NCI-H2196 treated with DMSO at 0.1 percent for 48 hours (cell line): ENCODE measurements at regions not wholly inside any gene's neighbourhood (a gene's known extent, or its start where the extent isn't known, plus 50 kb on each side); places are given as distances from the start of the nearest gene placed in this dataset.

Experiments used
- DNase-seq: peaks from one replicate; lab custom pipeline; 2025; ENCODE audit not compliant: unreplicated experiment; lab: John Stamatoyannopoulos, UW

DNA sequence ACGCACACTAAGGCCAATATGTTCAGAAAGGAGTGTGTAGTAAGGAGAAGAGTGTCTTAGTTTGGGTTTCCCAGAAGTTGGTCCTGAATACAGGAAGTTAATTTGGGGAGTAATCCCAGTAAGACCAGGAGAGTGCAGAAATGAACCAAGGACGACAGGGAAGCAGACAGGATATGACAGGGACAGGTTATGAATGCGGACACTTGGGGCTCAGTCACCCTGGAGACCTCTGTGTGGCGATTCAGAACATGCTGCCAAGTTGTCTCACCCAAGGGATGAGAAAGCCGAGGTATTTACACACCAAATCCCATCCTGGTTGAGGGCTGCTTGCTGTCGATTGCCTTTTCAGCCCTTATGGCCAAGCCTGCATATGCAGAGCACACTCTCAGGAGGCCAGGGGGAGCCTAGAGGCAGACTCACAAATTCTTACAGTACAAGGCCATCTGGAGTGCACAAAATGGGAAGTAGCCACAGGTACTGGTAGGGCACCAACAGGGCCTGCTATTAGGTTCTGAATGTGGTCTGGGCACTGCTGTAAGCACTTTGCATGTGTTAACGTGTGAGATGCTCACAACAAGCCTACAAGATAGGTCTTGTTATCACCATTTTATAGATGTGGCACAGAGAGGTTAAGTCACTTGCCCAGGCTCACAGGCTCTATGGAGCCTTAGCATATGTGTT is 233.1 kb upstream of the ANKRD55 start:
- DNase-seq: no peak

DNA sequence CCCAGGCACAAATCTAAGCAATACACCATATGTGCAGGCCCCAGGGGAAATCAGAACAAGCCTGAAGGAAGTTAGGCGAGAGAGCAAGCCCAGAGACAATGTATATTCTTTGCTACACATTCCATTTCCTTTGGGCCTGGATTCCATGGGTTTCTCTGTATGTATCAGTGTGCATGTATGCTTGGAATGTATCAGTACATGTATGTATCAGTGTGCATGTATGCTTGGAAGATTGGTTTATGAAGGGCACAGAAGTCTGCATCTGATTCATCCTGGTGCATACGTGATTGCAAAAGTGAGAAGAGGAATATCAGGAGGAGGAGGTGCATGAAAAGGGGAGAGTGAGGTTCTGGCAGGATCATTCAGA is 232.6 kb upstream of the ANKRD55 start:
- DNase-seq: no peak

DNA sequence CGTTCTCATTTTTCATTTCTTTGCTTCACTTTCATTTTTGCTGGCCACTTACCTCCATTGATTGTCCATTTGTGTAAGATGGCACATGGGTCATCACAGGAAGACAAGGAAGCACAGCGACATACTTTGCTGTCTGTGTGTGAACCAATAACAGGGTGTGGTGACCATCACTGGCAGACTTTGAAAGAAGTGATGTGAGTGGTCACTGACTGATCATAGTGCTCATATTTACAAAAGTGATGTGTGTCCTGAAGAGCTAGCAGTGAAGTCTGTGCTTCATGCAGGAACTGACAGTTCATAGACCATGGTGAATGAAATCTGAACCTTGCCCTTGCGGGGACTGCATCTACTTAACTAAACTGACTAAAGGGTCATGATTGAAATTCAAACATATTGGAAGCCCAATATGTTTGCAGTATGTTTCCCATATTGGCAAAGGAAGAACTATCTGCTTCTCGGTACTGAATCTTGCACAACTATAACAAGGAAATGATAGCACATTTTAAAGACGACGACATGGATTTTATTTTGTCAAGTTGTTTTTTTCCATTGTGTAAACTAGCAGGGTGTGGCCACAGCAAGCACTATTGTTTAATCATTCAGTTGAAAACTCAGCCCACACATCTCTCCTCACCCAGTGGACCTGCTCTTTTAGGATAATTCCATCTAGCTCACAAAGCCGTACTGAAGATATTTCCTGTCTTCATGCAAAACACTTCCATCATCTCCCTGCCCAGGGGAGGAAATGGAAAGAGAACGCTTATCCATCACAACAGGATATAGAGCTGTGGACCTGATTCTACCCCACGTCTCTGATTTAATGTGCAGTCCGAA is 232.0 kb upstream of the ANKRD55 start:
- no peak for DNase-seq

DNA sequence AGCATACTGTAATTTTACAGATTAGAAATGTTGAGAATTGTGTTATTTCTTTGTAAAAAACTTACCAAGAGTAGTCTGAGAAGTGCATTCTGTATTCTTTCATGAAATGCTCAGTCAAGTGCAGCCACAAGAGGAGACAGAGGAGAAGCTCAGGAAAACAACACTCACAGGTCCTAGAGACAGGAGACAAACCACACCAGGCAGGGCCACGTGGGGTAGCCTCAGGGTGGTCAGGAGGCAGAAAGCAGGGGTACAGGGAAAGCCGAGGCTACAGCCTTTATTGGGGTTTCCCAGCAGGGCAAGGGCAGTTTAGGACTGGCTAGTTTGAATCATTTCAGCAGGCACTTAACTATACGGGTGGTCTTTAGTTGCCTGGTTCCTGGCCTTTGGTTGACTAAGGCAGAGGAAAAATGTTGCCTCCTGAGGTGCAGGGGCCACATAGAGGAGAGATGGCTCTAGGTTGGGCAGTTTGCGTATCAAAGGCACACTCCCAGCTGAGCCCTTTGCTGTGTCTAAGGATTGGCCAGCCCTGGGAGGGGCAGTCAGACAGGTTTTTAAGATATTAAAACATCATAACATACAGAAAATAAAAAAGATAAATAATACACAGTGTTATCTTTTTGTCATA is 230.9 kb upstream of the ANKRD55 start:
- no peak for DNase-seq

DNA sequence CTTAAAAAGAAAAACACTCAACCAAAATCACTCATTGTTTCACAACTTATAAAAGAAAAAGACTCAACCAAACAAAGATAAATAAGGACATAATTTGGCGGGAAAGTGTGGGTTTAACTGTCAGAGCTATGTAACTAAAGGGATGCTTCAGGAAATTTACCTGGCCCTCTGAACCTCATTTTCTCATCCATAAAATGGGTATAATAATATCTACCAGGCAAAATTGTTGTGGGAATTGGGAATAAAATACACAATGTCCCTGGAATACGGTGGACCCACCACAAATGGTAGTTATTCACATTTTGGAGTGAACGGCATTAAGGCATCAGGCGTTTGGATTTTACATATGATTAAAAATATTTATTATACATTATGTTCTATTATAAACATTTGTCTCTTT is 228.5 kb upstream of the ANKRD55 start:
- no peak for DNase-seq

DNA sequence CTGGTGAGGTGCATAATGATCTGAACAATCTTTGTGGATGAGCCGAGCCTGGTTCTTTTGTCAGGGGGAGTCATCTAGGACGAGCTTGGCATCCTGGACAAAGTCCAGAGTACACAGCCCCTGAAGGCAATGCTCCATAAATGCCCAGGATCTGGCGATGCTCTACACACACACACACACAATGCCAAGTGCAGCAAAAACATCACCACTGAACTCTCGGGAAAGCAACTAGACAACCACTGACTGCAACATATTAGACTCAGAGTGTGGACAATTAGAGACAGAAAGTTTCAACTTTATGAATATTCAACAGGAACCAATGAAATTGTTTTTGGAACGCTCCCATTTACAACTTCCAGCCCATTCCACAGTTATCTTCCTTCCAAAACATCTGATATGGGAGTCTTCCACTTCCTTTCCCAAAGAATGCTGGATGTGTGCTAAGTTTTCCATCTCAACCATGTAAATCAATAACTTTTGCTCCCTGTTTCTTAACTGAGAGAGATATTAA is 227.6 kb upstream of the ANKRD55 start:
- DNase-seq: no peak

DNA sequence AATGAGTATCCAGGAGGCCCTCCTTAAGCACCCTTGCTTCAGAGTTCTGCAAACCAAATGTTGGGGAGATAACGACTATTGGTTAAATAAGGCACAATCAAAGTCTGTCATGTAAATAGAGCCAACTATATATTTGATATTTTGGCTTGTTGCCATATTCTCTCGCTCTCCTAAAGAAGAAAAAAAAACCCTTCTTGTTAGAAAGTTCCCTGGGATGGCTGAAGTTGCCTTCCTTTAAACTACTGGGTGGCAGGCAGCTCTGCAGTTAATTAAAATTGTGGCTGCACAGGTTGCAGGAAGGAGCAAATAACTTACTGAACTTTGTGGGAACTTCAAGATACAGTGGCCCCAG is 227.0 kb upstream of the ANKRD55 start:
- DNase-seq: no peak

DNA sequence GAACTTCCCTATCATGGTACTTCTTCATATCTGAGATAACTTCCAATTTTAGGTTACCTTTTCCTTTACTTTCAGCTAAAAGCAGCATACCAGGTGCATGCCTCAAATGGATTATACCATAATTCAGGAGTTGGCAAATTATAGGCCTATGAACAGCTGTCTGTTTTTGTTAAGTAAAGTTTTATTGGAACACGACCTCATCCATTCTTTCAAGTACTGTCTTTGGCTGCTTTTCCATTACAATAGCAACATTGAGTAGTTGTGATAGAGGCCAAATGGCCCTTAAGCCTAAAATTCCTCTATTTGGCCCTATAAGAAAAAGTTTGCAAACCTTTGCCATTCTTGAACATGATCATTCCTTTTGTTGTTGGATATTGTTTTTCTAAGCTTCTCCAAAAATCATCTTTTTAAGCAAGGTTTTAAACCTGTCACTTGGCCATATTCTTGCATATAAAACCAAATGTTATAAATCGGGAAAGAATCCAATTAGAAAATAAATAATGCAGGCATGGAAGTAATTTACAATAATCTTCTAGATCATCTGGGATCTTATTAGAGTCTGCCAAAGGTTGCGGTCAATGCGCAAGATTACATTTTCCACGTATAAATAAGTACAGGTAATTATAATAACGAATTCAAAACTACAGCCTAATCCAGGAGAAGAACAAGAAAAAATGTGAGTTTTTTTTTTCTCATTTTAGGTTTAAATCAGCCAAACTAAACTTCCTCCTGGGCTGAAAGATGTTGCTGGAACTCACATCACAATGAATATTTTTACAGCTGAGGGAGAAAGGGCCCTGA is 226.5 kb upstream of the ANKRD55 start:
- DNase-seq: no peak

DNA sequence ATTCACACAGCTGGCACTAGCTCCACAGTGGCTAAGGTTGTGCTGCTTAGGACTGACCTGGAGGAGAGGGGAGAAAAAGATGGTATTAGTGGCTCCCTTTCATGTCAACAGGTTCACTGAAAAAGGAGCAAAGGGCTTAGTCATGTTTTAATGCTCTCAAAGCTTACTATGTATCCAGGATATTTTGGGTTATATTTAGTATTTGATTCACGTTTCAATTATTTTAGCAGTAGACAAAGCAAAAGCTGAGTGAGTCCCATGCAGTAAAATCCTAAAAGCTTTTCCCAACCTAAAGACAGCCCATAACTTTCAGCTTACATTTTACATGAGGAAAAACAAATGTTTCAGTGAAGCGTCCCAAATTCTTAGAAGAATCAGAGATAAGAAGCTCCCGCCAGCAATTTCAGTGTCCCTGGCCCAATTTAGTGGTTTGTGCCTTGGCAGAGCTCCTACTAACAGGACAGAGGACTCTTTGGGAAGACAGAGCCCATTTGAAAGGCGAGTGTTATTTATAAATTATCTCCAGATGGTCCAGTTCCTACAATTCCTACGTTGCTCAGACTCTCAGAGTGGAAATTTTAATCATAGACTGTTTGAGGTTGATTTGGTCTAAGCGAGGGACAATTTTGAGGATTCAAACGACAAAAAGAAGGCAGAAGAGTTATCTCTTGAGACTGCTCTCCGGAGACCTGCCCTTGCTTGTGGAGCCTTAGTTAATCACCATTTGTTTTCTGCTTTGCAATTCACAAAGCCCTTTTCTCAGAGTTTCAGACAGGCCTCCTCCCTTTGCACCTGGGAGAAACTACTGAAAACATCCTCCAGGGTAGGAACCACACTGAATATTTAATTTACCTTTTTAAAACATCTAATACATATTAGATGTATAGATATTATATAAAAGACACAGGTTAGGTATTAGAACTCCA is 225.0 kb upstream of the ANKRD55 start:
- DNase-seq: no peak

DNA sequence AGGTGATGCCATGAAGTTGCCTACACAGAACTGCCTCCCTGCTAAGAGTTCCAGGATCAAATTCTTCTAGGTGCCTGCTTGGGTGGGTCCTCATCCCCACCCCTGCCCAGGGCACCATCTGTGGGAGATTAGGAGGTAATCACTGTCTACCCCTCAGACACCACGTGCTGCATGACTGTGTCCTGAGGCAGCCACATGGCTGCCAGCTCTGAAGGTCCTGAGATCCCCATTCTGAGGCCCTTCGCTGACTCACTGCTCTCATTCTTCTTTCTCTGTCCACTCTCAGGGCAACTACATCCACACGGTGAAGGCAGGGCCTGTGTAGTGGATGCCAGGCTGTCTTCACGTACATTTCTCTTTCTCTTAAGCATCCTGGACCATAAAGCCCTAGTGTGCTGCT is 222.9 kb upstream of the ANKRD55 start:
- no peak for DNase-seq

DNA sequence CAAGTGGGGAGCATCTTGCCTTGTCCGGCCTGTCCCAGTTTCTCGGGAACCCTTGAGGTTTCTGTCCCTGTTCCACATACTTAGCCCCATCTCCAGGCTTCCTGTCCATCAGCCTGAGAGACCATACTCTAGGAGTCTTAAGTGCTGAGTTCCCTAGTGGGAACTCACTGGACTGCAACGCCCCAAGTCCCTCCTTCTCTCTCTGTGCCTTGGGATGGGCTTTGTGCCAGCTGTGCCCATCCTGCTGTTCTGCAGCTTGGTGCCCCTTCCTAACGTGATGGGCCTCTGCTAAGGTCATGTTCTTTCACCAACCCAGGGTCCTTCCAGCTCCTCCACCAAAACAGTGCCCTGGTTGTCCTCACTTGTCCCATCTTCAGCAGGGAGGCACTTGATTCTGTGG is 222.3 kb upstream of the ANKRD55 start:
- DNase-seq: no peak

DNA sequence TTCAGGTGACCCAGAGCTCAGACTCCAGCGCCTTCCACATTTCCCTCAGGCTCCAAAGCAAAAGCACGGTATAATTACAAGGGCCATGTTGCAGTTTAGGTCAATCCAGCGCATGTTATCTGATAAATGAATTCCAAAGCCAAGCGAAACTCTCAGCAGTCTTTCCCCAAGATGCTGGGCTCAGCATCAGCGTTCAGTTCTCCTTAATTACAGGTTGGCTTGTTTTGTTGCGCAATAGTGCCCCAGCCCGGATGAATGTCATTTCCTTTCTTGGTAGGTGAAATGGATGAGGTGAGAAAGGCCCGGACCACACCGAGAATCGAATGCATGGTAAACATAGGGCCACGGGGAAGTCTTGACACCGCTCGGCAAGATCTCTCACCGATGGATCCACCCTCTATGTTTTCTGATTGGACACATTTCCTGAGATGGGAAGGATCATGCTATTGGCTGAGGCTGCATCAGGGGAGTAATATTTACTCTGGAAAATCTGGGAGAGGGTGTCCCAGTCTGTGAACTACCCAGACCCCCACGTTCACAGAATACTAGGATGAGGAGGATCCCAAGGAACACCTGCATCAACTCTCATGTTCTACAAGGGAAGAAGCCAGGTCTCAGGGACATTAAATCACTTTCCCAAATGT is 221.2 kb upstream of the ANKRD55 start:
- DNase-seq: no peak

DNA sequence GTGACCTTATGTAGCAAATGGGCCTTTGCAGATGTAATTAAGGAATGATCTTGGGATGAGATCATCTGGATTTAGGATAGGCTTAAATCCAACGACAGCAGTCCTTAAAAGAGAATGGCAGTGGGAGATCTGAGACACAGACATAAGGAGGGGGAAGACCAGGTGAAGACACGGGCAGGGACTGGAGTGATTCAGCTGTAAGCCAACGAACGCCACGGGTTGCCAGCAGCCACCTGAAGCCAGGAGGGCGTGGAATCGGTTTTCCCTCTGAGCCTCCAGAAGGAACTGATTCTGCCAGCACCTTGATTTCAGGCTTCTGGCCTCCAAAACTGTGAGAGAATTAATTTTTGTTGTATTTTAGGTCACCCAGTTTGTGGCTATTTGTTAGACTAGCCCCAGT is 218.6 kb upstream of the ANKRD55 start:
- DNase-seq: no peak

DNA sequence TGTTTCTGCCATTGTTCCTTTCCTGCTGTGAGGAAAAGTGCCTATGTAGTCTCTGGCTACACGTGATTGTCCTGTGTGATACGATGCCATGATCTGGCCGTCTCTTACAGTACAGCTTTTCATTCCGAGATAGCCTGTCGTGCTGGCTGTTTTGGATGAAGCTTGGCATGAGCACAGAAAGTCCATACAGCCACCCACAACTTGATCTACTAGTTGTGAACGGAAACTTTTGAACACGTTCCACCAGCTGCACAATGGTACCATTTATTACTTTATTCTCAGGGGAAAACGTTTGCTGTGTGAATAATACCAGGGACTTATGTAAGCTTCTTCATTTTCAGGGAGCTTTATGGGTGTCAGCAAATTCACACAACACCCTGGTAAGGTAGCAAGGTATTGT is 217.6 kb upstream of the ANKRD55 start:
- DNase-seq: no peak

DNA sequence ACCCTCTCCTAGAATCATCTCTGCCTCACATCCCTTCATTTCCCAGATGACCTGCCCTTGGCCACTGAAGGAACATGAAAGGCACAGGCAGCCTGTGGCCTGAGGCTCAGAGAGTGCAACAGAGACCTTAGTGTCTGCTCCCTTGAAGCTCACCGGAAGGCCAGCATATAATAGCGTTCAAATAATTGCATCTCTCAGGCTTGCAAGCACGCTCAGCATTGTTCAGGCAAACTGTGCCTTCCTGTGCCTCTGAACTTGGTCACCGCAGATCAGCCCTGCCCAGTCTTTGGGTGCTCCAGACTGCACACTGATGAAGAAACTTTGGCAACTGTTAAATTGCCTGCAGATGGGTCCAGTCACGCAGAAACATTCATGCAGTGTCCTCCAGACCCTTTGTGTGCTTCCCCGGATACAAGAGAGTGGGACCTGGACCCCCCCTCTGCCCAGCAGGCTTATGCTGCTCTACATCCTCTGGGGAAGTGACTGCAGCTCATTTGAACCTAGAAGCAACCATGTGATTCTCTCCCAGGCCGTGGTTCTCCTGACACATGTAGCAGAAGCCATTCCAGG is 216.0 kb upstream of the ANKRD55 start:
- no peak for DNase-seq

DNA sequence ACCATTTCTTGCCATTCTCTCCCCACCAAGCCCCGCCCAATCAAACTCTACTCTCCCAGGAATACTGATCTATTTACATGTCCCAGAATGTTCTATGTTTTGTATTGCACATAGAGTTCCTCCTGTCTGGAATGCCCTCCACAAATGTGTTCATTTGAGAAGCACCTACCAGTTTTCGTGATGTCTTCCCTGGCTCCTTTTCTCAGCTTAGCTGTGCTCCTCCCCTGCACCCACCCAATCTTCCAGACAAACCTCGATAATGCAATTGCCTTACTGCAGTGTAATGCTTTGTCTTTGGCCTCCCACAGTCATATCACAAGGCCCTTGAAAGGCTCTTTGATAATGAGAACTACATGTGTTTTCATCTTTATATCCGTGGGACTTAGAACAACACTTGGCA is 214.5 kb upstream of the ANKRD55 start:
- DNase-seq: no peak

DNA sequence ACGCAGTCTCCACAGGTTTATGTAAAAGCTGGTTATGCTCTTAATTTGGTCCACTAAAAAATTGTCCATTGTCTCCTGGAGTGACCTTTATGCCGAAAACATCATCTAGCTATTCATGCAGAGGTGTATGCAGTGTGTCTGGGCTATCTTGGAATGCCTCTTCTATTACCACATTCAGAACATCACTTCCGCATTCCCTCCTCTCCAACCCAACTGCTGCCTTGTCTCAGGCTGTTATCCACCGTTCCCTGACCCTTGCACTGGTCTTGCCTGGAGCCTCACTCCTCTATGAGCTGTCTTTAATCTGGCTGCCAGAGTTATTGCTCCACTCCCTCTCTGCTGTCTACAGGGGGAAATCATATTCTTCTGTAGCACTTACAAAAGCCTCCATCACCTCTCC is 214.1 kb upstream of the ANKRD55 start:
- DNase-seq: no peak

DNA sequence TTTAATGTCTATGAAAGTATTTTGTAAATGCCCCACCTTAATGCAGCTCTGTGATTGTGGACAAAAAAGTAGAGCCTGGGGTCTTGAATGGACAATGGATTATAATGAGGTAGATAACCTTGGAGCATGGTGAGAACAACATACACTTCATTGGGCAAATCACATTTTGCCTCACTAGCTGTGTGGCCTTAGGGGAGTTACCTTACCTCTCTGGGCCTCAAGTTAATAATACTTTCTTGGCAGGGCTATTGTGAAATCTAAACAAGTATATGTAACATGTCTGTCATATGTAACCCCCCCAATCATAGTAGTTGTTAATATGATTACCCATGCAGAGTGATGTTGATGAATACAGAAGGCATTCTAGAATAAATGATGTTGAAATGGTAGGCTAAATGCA is 213.6 kb upstream of the ANKRD55 start:
- no peak for DNase-seq

DNA sequence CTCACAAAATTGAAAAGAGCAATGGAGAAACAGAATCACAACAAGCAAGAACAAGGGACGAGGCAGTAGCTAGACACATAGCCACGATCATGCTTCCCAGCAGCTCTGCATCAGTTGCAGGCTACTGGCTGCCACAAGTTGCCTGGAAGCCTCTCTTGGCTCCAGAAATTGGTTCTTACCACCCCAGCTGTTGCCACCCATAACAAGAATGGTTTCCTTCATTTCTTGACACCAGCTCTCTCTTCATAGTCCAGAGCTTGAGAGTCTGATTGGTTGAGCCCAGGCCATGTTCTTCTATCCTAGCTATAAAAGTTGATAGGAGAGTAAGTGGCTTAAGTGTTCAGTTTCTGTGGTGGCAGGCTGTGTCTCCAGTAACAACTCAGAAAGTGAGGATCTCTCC is 210.7 kb upstream of the ANKRD55 start:
- no peak for DNase-seq
